NCI-H2029 treated with DMSO at 0.1 percent for 48 hours (cell line): ENCODE measurements at regions not wholly inside any gene's neighbourhood (a gene's known extent, or its start where the extent isn't known, plus 50 kb on each side); places are given as distances from the start of the nearest gene placed in this dataset.

ENCODE experiments used
- DNase-seq: peaks from one replicate; lab custom pipeline; 2025; lab: John Stamatoyannopoulos, UW

DNA sequence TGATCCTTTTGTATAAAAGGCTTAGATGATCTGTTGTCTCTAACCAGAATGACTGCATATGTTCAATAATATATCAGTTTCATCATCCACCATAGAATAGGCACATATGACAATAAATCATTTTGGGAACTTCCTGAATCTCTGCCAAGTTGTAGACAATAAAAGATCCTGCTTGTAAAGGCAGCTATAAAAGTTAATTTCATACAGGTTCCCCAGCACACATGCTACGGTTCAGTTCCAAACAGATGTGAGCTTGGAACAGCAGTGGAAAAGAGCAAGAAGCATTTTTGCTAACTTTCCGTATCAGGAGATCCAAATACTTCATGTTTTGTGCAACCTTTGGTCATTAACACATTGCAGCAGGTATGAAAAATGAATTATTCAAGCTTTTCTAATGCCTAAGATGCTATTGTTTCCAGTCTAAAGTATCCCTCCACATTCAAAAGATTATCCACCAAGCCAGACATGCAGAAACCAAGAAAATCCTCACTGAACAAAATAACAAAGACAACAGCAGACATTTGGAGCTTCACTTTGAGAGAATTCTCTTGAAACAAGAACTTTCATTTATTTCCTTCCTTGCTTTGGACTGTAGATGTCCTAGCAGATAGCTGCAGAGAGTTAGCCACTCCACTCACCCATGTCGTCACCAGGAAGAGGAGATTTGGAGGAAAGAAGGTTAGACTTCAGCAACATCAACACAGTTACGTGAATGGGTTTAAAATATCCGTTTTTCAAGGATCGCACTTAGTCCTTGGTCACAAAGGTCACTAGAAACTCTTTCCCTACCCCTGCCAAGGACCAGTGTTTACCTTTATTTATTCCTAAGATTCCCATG lies 453.5 kb upstream of the JARID2 start:
- no peak for DNase-seq

DNA sequence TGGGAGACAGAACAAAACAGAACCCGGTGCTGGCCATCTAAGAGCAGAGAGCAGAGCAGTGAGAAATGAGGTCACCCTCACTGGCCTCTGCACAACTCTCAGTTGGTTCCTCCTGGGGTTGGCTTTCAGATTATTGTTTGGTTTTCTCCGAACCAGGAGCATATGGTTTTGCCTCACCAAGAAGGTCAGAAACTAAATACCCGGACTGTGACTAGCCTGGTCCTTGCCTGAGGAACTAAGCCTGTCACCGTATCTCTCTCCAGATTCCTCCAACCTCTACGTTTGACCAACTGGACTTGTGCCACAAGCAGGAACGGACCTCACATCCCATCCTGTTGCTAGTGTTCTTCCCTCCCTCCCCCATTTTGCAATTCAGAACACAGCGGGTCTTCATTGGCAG lies 450.4 kb upstream of the JARID2 start:
- no peak for DNase-seq

DNA sequence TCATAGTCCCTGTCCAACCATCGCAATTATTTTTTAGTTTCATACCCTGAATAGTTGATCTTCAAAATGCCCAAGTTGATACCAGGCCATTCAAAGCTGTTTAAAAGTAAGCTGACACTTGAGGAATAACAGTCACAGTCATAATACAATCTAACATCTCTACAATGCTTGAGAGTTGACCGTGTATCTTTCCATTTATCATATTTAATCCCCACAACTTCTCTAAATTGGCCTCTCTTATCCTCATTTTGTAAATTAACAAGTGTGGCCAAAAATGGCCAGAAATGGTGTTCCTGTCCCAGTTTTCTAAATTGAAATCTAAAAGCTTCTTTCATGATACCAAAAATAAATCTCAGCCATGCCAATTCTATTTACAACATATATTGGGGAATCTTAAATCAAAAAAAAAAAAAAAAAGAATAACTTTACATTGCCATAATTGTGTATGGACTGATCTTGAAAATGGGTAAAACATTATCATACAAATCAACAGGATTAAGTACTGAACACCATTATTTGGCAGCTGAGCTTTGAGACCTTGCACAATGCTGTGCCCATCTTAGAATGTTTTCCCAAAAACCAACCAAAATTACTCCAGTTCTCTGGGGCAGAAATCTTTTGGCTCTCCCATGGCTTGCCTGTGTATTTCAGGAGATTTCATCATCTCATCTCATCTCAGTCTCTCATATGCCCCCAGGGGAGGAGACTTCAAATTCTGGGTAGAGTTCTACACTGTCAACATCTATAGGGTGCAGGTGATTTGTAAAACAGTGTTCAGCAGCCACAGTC lies 448.7 kb upstream of the JARID2 start:
- no peak for DNase-seq

DNA sequence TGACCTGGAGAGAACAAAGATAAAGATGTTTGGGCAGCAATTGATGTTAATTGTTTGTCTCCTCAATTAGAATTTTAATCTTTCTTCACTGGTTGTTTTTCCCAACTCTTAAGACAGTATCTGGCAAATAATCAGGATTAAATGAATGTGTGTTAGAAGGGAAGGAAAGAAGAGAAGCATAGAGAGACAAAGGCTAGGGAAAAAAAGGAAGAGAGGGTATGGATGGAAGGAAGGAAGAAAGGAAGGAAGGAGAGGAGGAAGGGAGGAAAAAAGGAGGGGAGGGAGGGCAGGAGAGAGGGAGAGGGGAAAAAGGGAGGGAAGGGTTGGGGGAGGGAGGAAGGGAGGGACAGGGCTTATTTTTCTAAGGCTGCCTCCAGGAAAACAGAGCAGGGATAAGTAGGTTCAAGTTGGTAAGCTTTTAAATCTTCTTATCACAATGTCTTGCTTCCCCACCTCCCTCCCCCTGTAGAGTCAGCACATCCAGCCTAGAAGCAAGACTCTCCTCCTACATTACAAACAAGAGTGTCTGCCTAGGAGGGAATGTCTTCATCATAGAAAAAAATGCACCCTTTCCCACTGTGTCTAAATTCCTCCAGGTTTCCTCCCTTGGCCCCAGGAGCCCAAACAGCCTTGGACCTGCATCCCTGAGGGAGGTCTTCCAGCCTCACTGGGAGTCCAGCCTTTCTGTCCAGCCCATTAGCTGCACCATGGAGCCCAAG lies 447.8 kb upstream of the JARID2 start:
- no peak for DNase-seq

DNA sequence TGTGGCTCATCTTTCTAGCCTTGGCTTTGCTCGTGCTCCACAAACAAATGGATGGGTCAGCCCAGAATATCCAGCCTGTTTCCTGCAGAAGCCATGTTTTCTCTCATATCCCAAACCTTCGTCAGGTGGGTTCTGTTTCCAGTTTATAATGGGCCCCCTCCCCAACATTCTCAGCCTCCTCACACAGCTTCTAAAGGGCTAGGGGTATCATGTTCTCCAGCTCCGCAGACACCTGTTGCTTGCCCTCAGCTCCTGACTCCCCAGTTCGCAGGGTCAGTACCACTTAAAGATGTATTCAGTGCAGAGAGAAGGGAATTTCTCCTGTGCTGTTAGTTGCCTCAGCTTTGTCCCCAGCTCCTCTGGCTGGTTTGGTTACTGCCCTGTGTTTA lies 447.3 kb upstream of the JARID2 start:
- no peak for DNase-seq

DNA sequence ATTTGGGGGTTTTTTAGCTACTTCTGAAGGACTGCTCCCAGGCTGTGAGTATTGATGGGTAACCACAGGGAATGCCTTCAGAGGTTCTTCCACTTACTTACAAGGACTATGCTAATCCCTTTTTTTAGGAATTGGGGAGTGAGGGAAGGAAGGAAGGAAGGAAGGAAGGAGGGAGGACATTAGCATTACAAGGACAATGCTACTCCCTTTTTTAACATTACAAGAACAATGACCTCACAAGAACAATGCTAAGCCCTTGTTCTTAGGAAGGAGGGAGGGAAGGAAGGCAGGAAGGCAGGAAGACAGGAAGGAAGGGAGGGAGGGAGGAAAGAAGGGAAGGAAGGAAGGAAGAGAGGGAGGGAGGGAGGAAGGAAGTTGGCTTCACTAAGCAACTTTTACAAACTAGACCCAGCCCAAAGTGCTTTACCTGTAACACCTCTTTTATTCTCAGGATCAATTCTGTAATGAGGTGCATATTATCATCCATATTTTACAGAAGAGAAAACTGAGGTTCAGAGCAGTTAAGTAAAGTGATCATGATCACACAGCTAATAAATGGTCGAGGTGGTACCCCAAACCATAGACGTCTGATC lies 446.8 kb upstream of the JARID2 start:
- no peak for DNase-seq

DNA sequence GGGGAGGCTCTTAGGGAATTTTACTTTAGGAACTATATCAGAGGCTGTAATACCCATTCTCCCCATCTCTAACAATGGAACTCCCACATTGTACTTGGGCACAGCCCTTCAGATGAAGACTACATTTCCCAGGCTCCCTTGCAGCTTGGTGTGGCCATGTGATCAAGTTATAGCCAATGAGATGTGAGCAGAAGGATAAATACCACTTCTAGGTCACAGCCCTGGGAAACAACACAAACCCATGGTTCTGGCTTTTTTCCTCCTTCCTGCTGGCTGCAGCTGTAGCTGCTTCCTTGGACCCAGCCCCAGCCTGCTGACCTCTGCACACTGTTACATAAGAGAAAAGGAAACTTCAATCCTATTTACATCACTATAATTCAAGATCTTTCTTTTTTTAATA lies 445.9 kb upstream of the JARID2 start:
- peak; percentile 87 for DNase-seq

DNA sequence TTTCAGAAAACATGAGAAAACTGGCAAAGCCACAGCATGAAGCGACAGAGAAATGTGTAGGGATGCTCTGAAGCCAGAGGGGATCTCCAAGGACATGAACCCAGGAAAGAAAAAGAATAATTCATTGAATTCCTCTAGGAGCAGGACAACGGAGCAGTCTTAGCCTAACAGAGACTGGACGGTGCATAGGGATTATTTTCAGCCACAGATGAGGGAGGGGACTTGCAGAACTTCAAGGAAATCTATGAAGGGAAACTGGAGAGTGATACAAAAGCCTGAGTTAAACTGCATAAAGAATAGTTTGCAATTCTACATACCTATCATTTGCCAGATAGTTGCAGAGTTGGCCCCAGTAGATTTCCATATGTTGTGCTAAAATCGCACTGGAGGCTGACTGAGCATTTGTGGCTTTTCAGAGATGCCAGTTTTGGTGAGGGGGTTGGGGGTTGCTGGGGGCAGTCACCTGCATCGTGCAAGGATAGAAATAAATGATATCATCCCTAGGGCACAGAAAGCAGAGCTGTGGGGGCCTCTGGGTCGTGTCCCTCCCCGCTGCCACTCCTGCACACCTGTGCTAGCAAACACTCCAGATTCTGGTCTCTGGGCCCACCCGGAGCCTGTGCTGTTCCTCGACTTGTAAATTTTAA lies 443.2 kb upstream of the JARID2 start:
- no peak for DNase-seq

DNA sequence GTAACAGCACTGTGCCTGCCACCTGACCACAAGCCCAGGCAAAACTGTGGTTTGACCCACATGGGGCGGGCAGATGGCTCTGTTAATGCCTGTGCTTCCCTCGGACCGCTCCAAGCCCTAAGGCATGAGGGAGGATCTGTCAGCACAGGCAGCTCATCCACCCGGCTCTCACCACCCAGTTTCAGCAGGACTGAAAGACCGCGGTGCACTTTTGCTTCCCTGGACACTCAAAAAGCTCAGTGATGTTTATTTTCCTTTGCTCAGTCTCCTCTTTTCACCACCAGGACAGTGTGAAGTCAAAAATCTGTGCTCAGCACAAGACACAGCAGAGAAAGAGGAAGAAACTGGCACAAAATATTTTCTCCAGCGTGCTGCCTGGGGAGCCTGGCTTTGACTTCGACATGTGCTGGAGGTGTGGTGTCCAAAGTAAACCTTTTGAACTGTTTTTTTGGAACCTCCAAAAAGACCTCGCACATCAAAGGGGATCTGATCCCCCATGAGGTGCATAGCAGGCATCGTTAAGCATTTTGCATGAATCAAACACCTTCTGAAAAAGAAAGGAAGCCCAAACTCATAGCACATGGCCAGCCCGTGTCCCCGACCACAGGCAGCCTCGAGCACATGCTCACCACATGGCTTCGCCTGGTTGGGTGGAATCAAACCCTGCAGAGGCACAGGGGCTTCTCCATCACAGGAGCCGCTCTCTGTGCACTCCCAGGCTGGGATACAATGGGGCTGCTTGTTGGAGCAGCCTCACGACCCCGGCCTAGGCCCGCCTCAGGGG lies 441.7 kb upstream of the JARID2 start:
- DNase-seq: no peak

DNA sequence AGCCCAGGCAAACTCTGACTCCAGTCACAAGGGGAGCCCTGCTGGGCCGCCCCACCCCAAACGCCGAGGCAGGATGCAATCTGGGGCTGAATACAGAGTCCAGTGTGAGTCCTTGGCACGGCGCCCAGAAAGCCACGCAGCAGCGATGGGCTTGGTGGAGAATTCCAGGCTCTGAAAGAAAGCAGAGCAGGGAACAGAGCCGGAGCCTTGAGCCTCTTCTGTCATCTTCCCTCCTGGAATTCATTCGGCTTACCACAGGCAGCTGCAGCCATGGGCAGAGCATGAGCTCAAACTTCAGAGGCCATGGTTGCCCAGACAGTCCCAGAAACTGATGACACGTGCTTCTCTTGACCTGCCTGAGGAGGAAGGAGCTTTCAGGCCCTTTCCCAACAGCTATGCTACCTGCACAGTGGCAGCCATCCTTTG lies 441.1 kb upstream of the JARID2 start:
- no peak for DNase-seq

DNA sequence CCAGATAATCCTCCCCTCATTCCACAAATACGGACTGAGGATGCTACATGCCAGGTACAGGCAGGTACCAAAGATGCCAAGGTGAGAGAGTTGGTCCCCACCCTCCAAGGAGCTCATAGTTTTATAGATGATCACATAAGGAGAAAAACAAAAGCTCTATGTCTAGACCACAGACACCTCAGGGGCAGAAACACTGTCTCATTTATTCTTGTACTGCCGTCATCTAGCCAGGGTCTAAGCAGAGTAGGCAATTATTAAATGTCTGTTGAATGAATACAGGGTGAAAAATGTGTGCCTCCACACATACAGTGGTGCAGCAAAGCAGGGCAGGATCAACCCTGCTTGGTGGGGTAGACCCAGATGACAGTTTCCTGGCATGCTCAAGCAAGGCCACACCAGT lies 439.8 kb upstream of the JARID2 start:
- DNase-seq: no peak

DNA sequence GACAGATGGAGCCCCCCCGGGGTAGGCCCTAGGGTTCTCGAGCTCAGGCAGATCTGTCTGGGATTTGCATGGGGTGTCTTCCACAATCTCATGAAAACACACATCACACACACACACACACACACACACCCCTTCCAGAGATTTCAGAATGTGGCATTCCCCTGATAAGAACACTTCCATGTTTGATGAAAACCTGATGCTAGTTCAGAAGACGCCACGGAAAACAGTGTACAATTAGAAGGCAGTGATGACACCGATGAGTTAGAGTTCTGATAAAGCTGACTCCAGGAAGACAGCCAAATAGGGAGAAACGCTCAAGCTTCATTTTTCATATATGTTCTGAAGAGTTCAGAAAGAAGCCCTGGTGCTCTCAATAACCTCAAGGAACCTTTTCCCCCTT lies 438.7 kb upstream of the JARID2 start:
- no peak for DNase-seq

DNA sequence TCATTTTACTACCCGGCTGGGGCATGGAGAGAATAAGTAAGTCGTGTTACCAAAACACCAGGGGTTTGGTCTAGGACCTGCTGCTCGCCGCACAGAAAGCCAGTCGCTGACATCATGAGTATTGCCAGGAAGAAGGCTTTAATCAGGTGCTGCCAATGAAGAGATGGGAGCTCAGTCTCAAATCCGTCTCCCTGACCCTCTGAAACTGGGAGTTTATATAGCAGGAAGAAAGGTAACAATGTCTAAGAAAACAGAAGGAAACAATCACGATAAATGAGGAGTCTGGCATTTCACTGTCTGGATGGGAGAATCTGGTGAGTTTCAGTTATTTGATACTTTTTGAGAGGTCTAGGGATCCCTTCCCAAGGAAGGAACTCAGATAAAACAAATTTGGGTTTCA lies 437.9 kb upstream of the JARID2 start:
- DNase-seq: no peak

DNA sequence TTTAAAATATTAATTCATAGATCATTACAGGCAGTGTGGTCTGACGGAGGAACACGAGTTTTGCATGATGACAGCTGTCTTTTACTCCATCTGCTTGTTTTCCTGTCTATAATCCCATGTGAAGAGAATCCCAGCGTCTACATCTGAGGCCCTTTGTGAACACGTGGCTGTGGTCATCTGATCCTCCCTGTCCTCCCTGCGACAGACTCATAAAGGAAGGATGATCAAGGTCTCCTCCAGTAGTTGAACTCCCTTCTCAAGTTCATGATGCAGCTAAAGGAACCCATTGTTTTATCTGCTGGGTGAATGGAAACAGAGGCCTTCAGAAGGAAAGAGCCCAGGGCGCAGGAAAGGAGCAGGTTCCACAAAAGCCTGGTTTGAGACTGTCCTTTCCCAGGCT lies 435.8 kb upstream of the JARID2 start:
- DNase-seq: no peak

DNA sequence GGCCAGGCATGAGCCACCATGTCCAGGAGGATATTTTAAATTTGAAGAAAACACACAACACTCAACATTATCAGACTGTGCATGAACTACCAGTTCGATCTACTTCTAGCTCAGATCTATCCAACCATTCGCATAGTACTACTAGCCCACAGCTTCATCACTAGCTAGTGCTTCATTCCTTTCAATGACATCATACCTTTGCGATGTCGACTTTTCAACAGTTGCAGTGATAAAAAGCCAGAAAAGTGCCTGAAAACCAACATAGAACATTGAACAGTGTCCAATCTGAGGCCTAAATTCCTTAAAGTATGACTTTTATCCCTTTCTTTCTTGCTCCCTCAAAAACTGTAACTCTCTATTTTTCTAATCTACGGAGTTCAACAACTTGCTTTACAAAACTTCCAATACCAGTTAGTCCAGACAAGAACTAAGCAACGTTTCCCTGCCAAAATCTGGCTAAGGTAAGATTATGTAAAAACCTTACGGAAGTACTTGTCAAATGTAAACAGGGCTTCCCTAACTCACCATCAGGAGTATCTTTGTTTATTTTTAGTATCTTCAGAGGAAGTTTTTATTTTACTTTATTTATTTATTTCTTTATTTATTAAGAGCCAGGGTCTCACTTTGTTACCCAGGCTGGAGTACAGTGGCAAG lies 434.0 kb upstream of the JARID2 start:
- no peak for DNase-seq

DNA sequence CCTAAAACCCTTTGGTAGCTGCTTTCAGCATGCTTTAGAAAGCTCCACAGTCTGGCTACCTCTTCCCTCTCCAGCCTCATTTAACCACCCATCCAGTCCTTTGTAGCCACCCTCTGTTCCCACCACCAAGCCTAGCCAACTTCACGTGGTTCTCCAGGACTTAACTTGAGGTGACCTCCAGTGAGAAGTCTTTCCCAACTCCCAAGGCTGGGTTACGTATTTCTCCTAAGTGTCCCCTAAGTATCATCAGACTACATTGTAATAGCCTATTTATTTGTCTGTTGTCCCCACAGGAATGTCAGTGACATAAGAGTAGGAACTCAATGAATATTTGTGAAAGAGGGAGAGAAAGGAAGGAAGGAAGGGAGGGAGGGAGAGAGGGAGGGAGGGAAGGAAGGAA lies 431.9 kb upstream of the JARID2 start:
- DNase-seq: no peak

DNA sequence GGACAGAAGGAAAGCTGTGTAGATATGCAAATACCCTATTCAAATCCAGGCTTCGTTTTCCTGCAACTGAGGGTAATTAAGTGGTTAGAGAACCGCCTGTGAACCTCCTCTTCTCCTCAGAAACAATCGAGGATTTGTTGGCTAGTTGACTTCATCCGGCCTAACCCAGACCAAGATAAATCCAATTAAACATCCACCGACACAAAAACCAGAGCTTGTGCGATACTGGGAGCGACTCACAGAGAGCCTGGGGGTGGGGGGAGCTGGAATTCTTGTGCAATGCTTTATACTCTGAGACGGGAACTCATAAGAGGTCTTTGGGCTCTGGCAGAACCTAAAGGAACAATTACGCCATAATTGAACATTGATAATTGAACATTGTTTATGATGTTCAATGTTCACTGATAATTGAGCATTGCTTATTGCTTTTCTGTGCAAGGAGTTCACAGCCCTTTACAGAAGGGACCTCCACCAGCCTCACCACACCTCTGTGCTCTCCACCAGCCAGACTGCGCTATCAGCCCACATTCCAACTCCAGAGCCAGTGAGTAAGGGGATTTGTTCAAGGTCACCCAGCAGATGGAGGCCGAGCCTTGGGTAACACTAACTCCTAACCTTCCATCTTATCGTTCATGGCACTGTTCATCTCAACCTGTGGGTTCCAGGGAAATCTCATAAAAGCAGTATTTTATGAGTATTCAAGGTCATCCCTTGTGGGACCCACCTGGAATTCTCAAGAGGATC lies 429.6 kb upstream of the JARID2 start:
- no peak for DNase-seq

DNA sequence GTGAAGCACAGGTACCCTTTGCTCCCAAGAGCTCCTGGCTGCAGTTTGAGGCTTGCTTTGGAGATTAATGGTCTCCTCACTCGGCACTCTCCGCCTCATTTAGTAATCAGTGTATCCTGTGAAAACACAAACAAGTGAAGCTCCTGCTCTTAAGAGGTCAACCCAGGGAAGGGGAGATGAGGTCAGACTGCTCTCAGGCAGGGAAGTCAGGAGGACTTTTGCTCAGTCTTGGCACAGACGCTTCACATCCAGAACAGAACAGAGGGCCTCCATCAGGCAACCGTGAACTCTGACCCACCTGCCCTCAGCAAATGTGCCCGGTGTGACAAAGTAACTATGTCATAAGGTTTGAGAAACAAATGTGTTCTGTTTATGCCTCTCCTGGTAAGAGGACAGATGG lies 428.8 kb upstream of the JARID2 start:
- DNase-seq: no peak

DNA sequence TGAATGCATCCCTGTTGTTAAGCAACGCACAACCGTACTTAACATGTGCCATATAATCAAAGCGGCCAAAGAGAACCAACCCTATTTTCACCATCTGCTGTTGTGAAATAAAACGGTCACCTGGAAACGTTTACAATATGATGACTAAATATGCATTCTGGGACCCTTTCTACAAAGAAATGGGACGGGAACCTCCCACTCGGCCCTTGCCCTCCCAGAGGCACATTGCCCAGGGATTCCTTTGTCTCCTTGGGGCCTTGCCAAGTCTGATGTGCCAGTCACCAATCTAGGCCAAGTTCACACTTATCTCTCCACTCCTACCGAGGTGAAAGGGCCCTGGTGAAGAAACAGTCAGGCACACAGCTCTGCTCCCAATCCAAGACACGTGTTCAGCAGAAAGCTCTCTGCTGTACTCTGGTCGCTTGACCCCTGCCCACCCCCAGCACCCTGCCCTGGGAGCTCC lies 427.4 kb upstream of the JARID2 start:
- DNase-seq: no peak

DNA sequence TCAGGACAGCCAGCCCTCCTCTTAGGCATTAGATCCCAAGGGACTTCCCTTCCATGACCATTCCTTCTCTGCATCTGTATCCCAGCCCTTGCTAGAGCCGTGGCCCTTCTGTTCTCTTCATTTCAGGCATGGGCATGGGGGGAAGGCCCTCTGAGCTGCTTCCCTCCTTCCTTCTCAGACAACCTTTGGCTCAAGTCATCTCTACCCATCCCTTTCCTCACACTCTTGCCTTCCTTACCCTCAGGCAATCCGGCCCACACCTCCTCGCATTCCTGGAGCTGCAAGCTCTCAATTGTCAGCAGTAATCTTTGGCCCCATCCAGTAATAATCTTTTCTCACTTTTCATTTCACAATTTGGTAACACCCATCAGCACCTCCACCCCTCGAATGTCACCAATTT lies 426.9 kb upstream of the JARID2 start:
- DNase-seq: no peak
